ENCODE measurements at regions not wholly inside any gene's neighbourhood (a gene's known extent, or its start where the extent isn't known, plus 50 kb on each side); places are given as distances from the start of the nearest gene placed in this dataset.

- TF ChIP-seq CTCF (IDR thresholded peaks at IDR 0.05; ENCODE audit: low read depth, low read length) (no peak), POLR2A (IDR thresholded peaks at IDR 0.05; ENCODE audit: extremely low read depth, insufficient read length) (no peak)
- TF ChIP-seq, protein P1, sequence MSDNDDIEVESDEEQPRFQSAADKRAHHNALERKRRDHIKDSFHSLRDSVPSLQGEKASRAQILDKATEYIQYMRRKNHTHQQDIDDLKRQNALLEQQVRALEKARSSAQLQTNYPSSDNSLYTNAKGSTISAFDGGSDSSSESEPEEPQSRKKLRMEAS (IDR thresholded peaks at IDR 0.05; ENCODE audit: low read depth, low read length) = no peak
Observed at GRCh38 chr13:37456041-37456440, 142.5 kb downstream of the POSTN start.

All from NB4 (cell line).